Fibroblast of villous mesenchyme (primary cell): ENCODE measurements at regions not wholly inside any gene's neighbourhood (a gene's known extent, or its start where the extent isn't known, plus 50 kb on each side); places are given as distances from the start of the nearest gene placed in this dataset.
"Not testable (repeated sequence)": the region's sequence is repeated elsewhere in the genome, so short reads cannot be mapped to it uniquely, and the experiment has no call there.

Experiments used
- DNase-seq: peaks from one replicate; pipeline ENCODE4 v3.0.0-alpha.2; 2010; ENCODE audit warnings: low read depth
- H3K4me3 ChIP-seq: 2 replicates; pipeline ENCODE4 v1.5.1; 2011; ENCODE audit warnings: low read depth, mild to moderate bottlenecking, low read length
- CTCF ChIP-seq: IDR thresholded peaks from 2 replicates; pipeline ENCODE4 v1.5.1; 2012; ENCODE audit warnings: low read depth, mild to moderate bottlenecking, low read length; ENCODE audit not compliant: insufficient read depth

GRCh38 chr7:115799430-115799829 lies 231.1 kb downstream of the TFEC start:
- no peak for DNase-seq
- H3K4me3 ChIP-seq = no peak overlapping the region
- no peak for TF ChIP-seq CTCF

GRCh38 chr7:115793958-115794702 lies 236.4 kb downstream of the TFEC start:
- no peak for TF ChIP-seq CTCF
- H3K4me3 ChIP-seq = no peak overlapping the region
- DNase-seq = no peak

GRCh38 chr7:115789901-115790300 lies 240.7 kb downstream of the TFEC start:
- no peak overlapping the region for H3K4me3 ChIP-seq
- no peak for DNase-seq

GRCh38 chr7:115789473-115789872 lies 241.1 kb downstream of the TFEC start:
- H3K4me3 ChIP-seq, DNase-seq: not testable (repeated sequence)

More at GRCh38 chr7:115789901-115790300, 240.7 kb downstream of the TFEC start:
- no peak for TF ChIP-seq CTCF

- no peak for TF ChIP-seq CTCF
- H3K4me3 ChIP-seq = no peak overlapping the region
- DNase-seq = no peak
Observed at GRCh38 chr7:115782696-115783490, 247.7 kb downstream of the TFEC start.

GRCh38 chr7:115779561-115779960 lies 251.0 kb downstream of the TFEC start:
- no peak for TF ChIP-seq CTCF
- no peak overlapping the region for H3K4me3 ChIP-seq
- DNase-seq = peak; percentile 14

- no peak overlapping the region for H3K4me3 ChIP-seq
- DNase-seq = no peak
- no peak for TF ChIP-seq CTCF
Observed at GRCh38 chr7:115775981-115776380, 254.6 kb downstream of the TFEC start.
